Suprapubic skin (tissue), 4 donors: ENCODE measurements at regions not wholly inside any gene's neighbourhood (a gene's known extent, or its start where the extent isn't known, plus 50 kb on each side); places are given as distances from the start of the nearest gene placed in this dataset.

Experiments used
- DNase-seq, 2 donors: peaks; one replicate each; pipeline ENCODE4 v3.0.0-alpha.2; 2019; ENCODE audit warnings: low spot score in 2 of 2
- H3K27ac ChIP-seq: fragments of 200-600 bp; sonication (generic); one replicate; pipeline ENCODE4 v1.5.1; 2019
- H3K27me3 ChIP-seq: fragments of 200-600 bp; sonication (generic); one replicate; pipeline ENCODE4 v1.5.1; 2019
- H3K36me3 ChIP-seq: fragments of 200-600 bp; sonication (generic); one replicate; pipeline ENCODE4 v1.5.1; 2019
- H3K4me1 ChIP-seq: fragments of 200-600 bp; sonication (generic); one replicate; pipeline ENCODE4 v1.5.1; 2019
- H3K4me3 ChIP-seq: fragments of 200-600 bp; sonication (generic); one replicate; pipeline ENCODE4 v1.5.1; 2019; ENCODE audit warnings: mild to moderate bottlenecking
- H3K9me3 ChIP-seq: fragments of 200-600 bp; sonication (generic); one replicate; pipeline ENCODE4 v1.5.1; 2019
- EP300 ChIP-seq: sonication (generic); formaldehyde crosslinking; IDR thresholded peaks from one replicate; pipeline ENCODE4 v1.6.1; 2017; ENCODE audit warnings: antibody characterized with exemption
- POLR2A ChIP-seq, 2 donors: fragments of 450-650 bp; IDR thresholded peaks; one replicate each; pipeline ENCODE4 v1.6.1; 2017; ENCODE audit warnings: antibody characterized with exemption in 2 of 2, mild to moderate bottlenecking in 2 of 2, moderate library complexity in 2 of 2
- POLR2AphosphoS5 ChIP-seq, 3 donors: sonication (generic); formaldehyde crosslinking; IDR thresholded peaks; one replicate each; pipeline ENCODE4 v1.6.1; 2017; ENCODE audit warnings: antibody characterized with exemption in 3 of 3
- WGBS: methylation state at CpG from one replicate; pipeline ENCODE4 v1.1.5; 2018; 5-methylcytosine and 5-hydroxymethylcytosine counted together
- TF ChIP-seq, protein P1 (sequence below), 2 donors: fragments of 200-600 bp in 1 of 2; fragments of 450-650 bp in 1 of 2; sonication (generic) in 1 of 2; IDR thresholded peaks; one replicate each; pipeline ENCODE4 v1.5.1; 2016 to 2019; ENCODE audit warnings: antibody characterized with exemption in 2 of 2, mild to moderate bottlenecking in 1 of 2, moderate library complexity in 1 of 2

DNA sequence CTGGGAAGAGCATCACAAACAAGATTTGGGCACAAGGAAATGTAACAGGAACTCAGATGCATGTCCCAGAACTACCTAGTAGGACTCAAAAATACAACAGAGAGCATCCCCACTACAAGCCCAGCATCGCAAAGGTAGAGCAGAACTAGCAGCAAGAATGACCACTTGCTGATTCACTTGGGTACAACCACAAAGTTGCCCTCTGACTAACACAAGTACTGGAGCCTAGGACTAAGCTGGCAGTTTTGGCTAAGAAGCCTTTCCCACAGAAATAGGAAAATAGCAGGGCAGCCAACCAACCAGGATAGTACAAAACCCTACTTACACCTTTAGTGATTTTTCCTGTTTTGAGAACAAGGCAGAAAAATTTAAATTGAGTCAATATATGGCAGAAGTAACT is 193.8 kb downstream of the PAX3 start:
- no peaks in the 10 kb centered on the region for H3K9me3 ChIP-seq
- no peaks in the 10 kb centered on the region for H3K36me3 ChIP-seq
- TF ChIP-seq, protein P1, sequence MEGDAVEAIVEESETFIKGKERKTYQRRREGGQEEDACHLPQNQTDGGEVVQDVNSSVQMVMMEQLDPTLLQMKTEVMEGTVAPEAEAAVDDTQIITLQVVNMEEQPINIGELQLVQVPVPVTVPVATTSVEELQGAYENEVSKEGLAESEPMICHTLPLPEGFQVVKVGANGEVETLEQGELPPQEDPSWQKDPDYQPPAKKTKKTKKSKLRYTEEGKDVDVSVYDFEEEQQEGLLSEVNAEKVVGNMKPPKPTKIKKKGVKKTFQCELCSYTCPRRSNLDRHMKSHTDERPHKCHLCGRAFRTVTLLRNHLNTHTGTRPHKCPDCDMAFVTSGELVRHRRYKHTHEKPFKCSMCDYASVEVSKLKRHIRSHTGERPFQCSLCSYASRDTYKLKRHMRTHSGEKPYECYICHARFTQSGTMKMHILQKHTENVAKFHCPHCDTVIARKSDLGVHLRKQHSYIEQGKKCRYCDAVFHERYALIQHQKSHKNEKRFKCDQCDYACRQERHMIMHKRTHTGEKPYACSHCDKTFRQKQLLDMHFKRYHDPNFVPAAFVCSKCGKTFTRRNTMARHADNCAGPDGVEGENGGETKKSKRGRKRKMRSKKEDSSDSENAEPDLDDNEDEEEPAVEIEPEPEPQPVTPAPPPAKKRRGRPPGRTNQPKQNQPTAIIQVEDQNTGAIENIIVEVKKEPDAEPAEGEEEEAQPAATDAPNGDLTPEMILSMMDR (IDR thresholded peaks at IDR 0.05) = no peak
- no peak for TF ChIP-seq POLR2AphosphoS5 (IDR thresholded peaks at IDR 0.05)
- WGBS = 100% methylated on average over 1 of the region's 1 CpG
- no peaks in the 10 kb centered on the region for H3K4me1 ChIP-seq
- no peak overlapping the region for H3K4me3 ChIP-seq
- H3K27ac ChIP-seq = no peak overlapping the region
- peaks cover 3% of the 10 kb centered on the region for H3K27me3 ChIP-seq
- DNase-seq = no peak

DNA sequence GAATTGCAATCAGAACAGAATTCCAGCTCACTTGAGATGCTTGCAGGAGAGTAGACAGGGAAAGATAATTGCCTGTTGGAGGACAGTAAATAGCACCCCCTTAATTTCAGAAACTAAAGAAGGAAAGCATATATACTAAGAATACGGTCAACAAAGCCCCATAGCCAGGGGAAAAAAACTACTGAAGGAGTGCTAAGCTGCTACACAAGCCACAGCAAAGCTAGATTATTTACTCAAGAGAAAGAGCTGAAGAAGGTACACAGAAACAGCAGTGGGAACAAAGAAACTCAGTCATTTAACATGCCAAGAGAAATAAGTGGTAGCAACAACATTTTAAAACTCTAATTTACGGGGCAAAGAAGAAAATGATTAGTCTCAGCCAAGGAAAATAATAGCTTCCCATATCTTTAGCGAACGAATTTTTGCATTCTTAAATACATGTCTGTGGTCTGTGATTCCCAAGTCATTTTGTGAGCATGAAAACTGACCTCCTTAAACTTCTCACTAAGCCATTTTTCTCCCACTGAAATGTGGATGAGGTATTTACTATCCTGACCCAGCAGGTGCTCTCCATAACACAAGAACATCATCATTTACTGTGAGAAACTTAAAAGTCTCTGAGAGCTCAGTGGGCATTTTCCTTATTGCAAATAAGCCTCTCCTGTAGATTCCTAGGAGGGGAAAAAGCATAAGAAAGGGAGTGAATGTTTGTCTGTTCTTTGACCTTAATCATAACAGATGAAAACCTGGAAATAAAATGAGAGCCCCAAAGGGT is 196.0 kb downstream of the PAX3 start:
- TF ChIP-seq POLR2A (IDR thresholded peaks at IDR 0.05) = no peak
- TF ChIP-seq, protein P1 (IDR thresholded peaks at IDR 0.05) = no peak
- TF ChIP-seq POLR2AphosphoS5 (IDR thresholded peaks at IDR 0.05) = no peak
- TF ChIP-seq EP300 = no peak
- Histone ChIP-seq H3K36me3 (no peaks in the 10 kb centered on the region), H3K27me3 (peaks cover 14% of the 10 kb centered on the region), H3K4me3 (no peak overlapping the region), H3K4me1 (no peaks in the 10 kb centered on the region), H3K9me3 (no peaks in the 10 kb centered on the region), H3K27ac (no peak overlapping the region)
- WGBS = 50% methylated on average over 4 of the region's 4 CpGs
- DNase-seq = no peak

DNA sequence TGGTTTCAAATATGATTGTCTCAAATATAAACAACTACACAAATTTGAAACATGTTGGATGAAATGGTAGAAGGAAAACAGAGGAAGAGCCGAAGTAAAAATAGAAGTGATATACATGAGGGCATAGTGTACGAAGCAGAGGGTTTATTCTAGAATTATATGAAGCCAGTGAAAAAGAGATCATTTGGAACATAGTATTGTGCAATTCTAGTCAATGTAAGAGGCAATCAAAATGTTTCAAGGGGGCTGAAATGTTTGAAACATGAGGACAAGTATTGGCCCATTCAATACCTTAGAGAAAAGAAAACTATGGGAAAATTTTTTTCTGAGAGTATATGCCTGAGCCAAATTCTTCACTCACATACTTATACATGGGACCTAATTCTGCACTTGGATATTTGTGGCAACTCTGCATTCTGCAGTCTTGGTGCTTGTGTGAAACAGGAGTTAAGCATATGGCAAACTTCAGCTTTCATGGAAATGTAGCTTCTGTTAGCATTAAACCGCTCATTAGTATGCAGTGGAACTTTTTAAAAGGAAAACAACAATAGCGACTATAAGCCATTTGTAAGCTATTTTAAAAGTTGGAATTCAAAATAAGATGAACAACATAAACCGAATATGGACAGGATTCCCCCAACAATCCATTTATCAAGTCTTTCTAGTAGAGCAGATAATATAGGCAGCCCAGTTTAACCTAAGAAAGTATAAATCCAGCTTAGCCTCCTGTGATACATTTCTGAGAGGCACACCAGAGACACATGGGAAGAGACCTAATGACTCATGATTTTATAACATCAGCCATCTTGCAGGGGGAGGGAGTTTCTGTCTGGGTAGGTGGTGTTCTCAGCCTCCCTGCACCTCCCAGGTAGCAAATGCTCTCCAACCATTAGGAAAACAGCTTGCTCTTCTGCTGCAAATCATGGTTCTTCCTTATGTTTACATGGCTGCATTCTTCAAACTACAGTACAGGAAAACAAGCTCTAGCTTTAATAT is 197.8 kb downstream of the PAX3 start:
- no peaks in the 10 kb centered on the region for H3K4me1 ChIP-seq
- H3K27me3 ChIP-seq = peaks cover 14% of the 10 kb centered on the region
- no peaks in the 10 kb centered on the region for H3K36me3 ChIP-seq
- H3K9me3 ChIP-seq = no peaks in the 10 kb centered on the region
- DNase-seq = no peak
- H3K4me3 ChIP-seq = no peak overlapping the region
- no peak overlapping the region for H3K27ac ChIP-seq
- WGBS = 55% methylated on average over 5 of the region's 5 CpGs
- TF ChIP-seq POLR2A (IDR thresholded peaks at IDR 0.05) (no peak), EP300 (no peak), POLR2AphosphoS5 (IDR thresholded peaks at IDR 0.05) (no peak)
- TF ChIP-seq, protein P1 (IDR thresholded peaks at IDR 0.05) = no peak

DNA sequence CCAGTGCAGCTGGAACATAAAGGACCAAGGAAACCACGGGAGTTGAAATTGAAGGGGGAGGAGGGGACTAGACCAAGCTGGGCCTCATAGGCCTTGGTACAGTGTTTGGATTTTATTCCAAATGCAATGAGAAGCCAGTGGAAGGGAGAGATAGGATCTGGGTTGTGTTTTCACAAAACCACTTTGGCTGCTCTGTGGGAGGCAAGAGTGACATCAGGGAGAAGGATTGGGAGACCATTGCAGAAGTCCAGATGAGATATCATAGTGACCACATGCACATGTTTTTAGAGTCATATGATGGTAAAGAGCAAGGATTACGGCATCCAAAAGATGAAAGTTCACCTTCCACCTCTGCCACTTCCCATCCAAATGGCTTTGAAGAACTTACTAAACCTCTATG is 210.2 kb downstream of the PAX3 start:
- H3K27ac ChIP-seq = no peak overlapping the region
- 69% methylated on average over 2 of the region's 2 CpGs for WGBS

More for the DNA sequence above, 210.2 kb downstream of the PAX3 start:
- no peak overlapping the region for H3K4me3 ChIP-seq
- no peak for DNase-seq
- no peaks in the 10 kb centered on the region for H3K9me3 ChIP-seq
- H3K4me1 ChIP-seq = no peaks in the 10 kb centered on the region
- no peaks in the 10 kb centered on the region for H3K36me3 ChIP-seq
- TF ChIP-seq POLR2A (IDR thresholded peaks at IDR 0.05) (no peak), POLR2AphosphoS5 (IDR thresholded peaks at IDR 0.05) (no peak), EP300 (no peak)
- TF ChIP-seq, protein P1 (IDR thresholded peaks at IDR 0.05) = no peak
- H3K27me3 ChIP-seq = no peaks in the 10 kb centered on the region
